Astrocyte of the spinal cord (primary cell): ENCODE measurements at regions not wholly inside any gene's neighbourhood (a gene's known extent, or its start where the extent isn't known, plus 50 kb on each side); places are given as distances from the start of the nearest gene placed in this dataset.

ENCODE experiments used
- DNase-seq: peaks from one replicate; pipeline ENCODE4 v3.0.0; 2011; ENCODE audit warnings: low read depth, low spot score
- H3K4me3 ChIP-seq: 2 replicates; pipeline ENCODE4 v1.5.1; 2011; ENCODE audit warnings: low read depth, mild to moderate bottlenecking, low read length, moderate library complexity
- in situ Hi-C: cut with HindIII; loops from 2 replicates; pipeline ENCODE4 v1.10.0; 2017; ENCODE audit warnings: low sequenced_read_pairs
- TF ChIP-seq, protein P1 (sequence below): IDR thresholded peaks from 2 replicates; pipeline ENCODE4 v1.5.1; 2012; ENCODE audit warnings: low read depth, mild to moderate bottlenecking, low read length, inconsistent platforms

GRCh38 chr4:11497212-11497806 lies 68.6 kb upstream of the HS3ST1 start:
- no peak for DNase-seq
- H3K4me3 ChIP-seq = no peak overlapping the region
- TF ChIP-seq, protein P1, sequence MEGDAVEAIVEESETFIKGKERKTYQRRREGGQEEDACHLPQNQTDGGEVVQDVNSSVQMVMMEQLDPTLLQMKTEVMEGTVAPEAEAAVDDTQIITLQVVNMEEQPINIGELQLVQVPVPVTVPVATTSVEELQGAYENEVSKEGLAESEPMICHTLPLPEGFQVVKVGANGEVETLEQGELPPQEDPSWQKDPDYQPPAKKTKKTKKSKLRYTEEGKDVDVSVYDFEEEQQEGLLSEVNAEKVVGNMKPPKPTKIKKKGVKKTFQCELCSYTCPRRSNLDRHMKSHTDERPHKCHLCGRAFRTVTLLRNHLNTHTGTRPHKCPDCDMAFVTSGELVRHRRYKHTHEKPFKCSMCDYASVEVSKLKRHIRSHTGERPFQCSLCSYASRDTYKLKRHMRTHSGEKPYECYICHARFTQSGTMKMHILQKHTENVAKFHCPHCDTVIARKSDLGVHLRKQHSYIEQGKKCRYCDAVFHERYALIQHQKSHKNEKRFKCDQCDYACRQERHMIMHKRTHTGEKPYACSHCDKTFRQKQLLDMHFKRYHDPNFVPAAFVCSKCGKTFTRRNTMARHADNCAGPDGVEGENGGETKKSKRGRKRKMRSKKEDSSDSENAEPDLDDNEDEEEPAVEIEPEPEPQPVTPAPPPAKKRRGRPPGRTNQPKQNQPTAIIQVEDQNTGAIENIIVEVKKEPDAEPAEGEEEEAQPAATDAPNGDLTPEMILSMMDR = no peak
- in situ Hi-C loops = no loop called here

- TF ChIP-seq, protein P1 = no peak
- peak; percentile 76 for DNase-seq
- no peak overlapping the region for H3K4me3 ChIP-seq
- in situ Hi-C loops = no loop called here
Observed at GRCh38 chr4:11496351-11496829, 67.7 kb upstream of the HS3ST1 start.

- in situ Hi-C loops = no loop called here
- DNase-seq = no peak
- no peak overlapping the region for H3K4me3 ChIP-seq
- TF ChIP-seq, protein P1 = no peak
Observed at GRCh38 chr4:11495818-11496217, 67.1 kb upstream of the HS3ST1 start.

DNA sequence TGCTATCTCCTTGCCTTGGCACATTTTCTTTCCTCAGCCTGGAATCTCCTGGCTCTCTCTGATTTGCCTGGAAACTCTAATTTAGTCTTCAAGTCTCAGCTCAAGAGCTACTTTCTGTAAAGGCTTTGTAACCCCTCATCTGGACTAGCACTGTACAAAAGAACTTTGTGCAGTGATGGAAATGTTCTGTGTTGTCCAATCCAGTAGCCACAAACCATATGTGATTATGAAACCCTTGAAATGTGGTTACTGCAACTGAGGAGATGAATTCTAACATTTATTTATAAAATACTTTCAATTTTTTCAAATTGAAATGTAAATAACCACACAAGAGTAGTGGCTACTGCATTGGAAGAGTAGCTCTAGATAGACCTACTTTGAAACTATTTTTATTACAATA lies 66.6 kb upstream of the HS3ST1 start:
- in situ Hi-C loops = no loop called here
- DNase-seq = peak; percentile 56
- no peak overlapping the region for H3K4me3 ChIP-seq
- TF ChIP-seq, protein P1 = no peak

DNA sequence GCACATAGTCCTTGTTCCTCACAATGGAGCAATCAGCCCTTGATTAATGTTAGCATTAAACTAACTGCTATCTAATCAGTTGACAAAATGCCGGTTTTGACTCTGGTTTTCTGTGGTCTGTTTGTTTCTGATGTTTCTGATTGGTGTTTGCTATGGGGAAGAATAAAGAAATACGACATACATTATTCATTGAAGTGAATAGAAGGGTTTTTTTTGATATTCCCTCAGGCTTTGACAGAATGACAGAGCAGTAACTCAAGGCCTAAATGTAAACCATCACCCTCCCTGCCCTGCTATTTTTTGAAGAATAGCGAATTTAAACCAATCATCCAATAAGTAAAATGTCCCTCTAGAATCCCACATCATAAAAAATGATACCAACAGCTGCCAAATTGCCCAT lies 65.5 kb upstream of the HS3ST1 start:
- in situ Hi-C loops = no loop called here
- DNase-seq = no peak
- TF ChIP-seq, protein P1 = no peak
- no peak overlapping the region for H3K4me3 ChIP-seq

DNA sequence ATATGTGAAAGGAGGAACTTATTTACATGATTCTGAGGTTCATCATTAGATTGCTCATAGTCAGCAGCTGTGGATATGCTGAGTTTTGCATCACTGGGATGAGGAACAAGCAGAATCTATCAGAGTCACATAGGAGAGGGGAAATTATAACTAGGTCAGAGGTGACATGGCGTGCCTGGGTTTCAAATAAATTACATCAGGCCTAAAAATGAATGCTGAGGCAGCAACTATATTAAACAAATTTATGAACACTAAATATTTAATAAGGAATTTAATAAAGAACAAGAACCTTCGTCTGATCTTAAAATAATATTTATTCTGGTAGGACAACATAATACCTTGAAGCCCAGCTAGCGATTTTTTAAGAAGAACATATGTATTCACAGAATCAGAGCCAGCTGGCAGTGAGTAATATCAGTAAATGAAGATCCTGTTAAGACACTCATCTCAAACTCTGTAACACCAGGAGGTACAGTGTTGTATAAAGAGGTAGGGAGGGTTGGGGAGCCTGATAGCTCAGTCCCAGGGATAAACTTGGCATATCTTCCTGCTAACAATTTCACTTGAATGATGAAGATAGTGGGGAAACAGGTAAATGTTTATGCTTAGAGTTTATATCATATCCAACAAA lies 60.9 kb upstream of the HS3ST1 start:
- DNase-seq = no peak
- H3K4me3 ChIP-seq = no peak overlapping the region
- TF ChIP-seq, protein P1 = no peak
- in situ Hi-C loops = no loop called here
